ENCODE measurements at regions not wholly inside any gene's neighbourhood (a gene's known extent, or its start where the extent isn't known, plus 50 kb on each side); places are given as distances from the start of the nearest gene placed in this dataset.

DNA sequence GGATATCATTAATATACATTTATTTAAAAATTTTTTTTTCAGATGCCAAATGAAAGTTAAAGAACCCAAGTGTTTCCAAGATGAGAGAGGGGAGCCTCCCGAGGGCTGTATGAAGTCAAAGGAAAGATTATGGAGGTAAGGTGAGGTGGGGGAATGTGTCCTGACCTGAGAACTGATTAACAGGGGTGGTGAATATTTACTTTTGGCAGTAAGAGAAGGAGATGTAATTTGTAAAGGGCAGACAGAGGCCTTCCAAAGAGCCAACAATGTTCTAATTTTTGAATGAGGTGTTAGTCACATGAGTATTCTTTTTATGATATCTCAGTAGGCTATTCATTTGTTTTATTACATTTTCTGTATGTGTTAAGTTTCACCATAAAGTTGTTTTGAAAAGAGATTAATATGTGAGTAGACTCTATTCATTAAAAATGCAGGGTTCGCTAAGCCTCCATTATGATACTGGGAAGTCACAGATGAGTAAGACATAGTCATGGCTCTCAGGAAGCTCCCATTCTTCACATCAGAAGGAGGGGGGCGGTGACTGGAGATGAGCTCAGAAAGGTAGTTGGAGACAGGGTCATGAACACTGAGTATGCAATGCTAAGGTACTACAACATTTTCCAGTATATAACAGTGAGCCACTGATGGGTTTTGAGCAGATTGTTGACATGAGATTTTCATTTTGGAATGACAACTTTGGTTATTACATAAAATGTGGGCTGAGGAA is 62.4 kb upstream of the TNFSF18 start:
- Mint-ChIP-seq H3K4me1 (no peaks in the 10 kb centered on the region), H3K27ac (no peak overlapping the region), H3K27me3 (ENCODE audit: insufficient read depth, low read depth) (no peaks in the 10 kb centered on the region), H3K4me3 (no peak overlapping the region), H3K36me3 (no peaks in the 10 kb centered on the region), H3K9me3 (no peaks in the 10 kb centered on the region)
- Histone ChIP-seq H3K36me3 (no peaks in the 10 kb centered on the region), H3K4me1 (no peaks in the 10 kb centered on the region), H3K9ac (no peak overlapping the region), H3K79me2 (ENCODE audit: low read depth) (no peaks in the 10 kb centered on the region), H3K4me2 (no peak overlapping the region), H3F3A (ENCODE audit: low read depth) (no peaks in the 10 kb centered on the region), H4K20me1 (ENCODE audit: low read depth) (no peaks in the 10 kb centered on the region), H3K9me3 (ENCODE audit: low read depth) (no peaks in the 10 kb centered on the region), H3K4me3 (no peak overlapping the region), H2AFZ (replicated peaks) (no peak overlapping the region), H3K27ac (no peak overlapping the region), H3K27me3 (no peaks in the 10 kb centered on the region)
- TF ChIP-seq CTCF (IDR thresholded peaks at IDR 0.05) (no peak), EZH2 (IDR thresholded peaks at IDR 0.05) (no peak), EZH2phosphoT487 (IDR thresholded peaks at IDR 0.05) (no peak)
- DNase-seq (ENCODE audit: low spot score): no peak

- Mint-ChIP-seq H3K4me3 (no peak overlapping the region), H3K27me3 (ENCODE audit: insufficient read depth, low read depth) (no peaks in the 10 kb centered on the region), H3K9me3 (no peaks in the 10 kb centered on the region), H3K36me3 (no peaks in the 10 kb centered on the region), H3K27ac (no peak overlapping the region), H3K4me1 (no peaks in the 10 kb centered on the region)
- DNase-seq (ENCODE audit: low spot score): no peak
- H3K79me2 ChIP-seq (ENCODE audit: low read depth): no peaks in the 10 kb centered on the region
- no peak for TF ChIP-seq EZH2 (IDR thresholded peaks at IDR 0.05)
- TF ChIP-seq CTCF (IDR thresholded peaks at IDR 0.05): no peak
- TF ChIP-seq EZH2phosphoT487 (IDR thresholded peaks at IDR 0.05): no peak
- H3K36me3 ChIP-seq: no peaks in the 10 kb centered on the region
- H3K9ac ChIP-seq: no peak overlapping the region
- H4K20me1 ChIP-seq (ENCODE audit: low read depth): no peaks in the 10 kb centered on the region
- H3K4me1 ChIP-seq: no peaks in the 10 kb centered on the region
- H3K9me3 ChIP-seq (ENCODE audit: low read depth): no peaks in the 10 kb centered on the region
- H3K27me3 ChIP-seq: no peaks in the 10 kb centered on the region
- H2AFZ ChIP-seq (replicated peaks): no peak overlapping the region
- no peaks in the 10 kb centered on the region for H3F3A ChIP-seq (ENCODE audit: low read depth)
- no peak overlapping the region for H3K4me2 ChIP-seq
- H3K27ac ChIP-seq: no peak overlapping the region
- H3K4me3 ChIP-seq: no peak overlapping the region
These were observed 61.4 kb upstream of the TNFSF18 start for GRCh38 chr1:173112129-173112528.

- Histone ChIP-seq H3K9ac (no peak overlapping the region), H3K27ac (no peak overlapping the region), H3K4me1 (no peaks in the 10 kb centered on the region), H3K27me3 (no peaks in the 10 kb centered on the region), H3K9me3 (ENCODE audit: low read depth) (no peaks in the 10 kb centered on the region), H3K4me2 (no peak overlapping the region), H3F3A (ENCODE audit: low read depth) (no peaks in the 10 kb centered on the region), H4K20me1 (ENCODE audit: low read depth) (no peaks in the 10 kb centered on the region), H3K36me3 (no peaks in the 10 kb centered on the region), H3K79me2 (ENCODE audit: low read depth) (no peaks in the 10 kb centered on the region), H3K4me3 (no peak overlapping the region), H2AFZ (replicated peaks) (no peak overlapping the region)
- Mint-ChIP-seq H3K27me3 (ENCODE audit: insufficient read depth, low read depth) (no peaks in the 10 kb centered on the region), H3K9me3 (no peaks in the 10 kb centered on the region), H3K27ac (no peak overlapping the region), H3K36me3 (no peaks in the 10 kb centered on the region), H3K4me3 (no peak overlapping the region), H3K4me1 (no peaks in the 10 kb centered on the region)
- DNase-seq (ENCODE audit: low spot score): no peak
- TF ChIP-seq EZH2phosphoT487 (IDR thresholded peaks at IDR 0.05) (no peak), CTCF (IDR thresholded peaks at IDR 0.05) (no peak), EZH2 (IDR thresholded peaks at IDR 0.05) (no peak)
These were observed 57.0 kb upstream of the TNFSF18 start for GRCh38 chr1:173107696-173108095.
